ENCODE measurements at regions not wholly inside any gene's neighbourhood (a gene's known extent, or its start where the extent isn't known, plus 50 kb on each side); places are given as distances from the start of the nearest gene placed in this dataset.

GRCh38 chr15:79373113-79373512 lies 59.0 kb upstream of the MINAR1 start:
- Histone ChIP-seq H3K79me2 (ENCODE audit: low read depth) (no peaks in the 10 kb centered on the region), H3K4me2 (no peak overlapping the region), H3K27ac (no peak overlapping the region), H2AFZ (replicated peaks) (no peak overlapping the region), H3K36me3 (no peaks in the 10 kb centered on the region), H3K9ac (no peak overlapping the region), H3K4me3 (no peak overlapping the region), H3K27me3 (no peaks in the 10 kb centered on the region), H3K9me3 (ENCODE audit: low read depth) (peaks cover 4% of the 10 kb centered on the region), H3K4me1 (no peaks in the 10 kb centered on the region), H4K20me1 (ENCODE audit: low read depth) (no peaks in the 10 kb centered on the region), H3F3A (ENCODE audit: low read depth) (no peaks in the 10 kb centered on the region)
- no peak overlapping the region for H3K27ac Mint-ChIP-seq
- TF ChIP-seq, protein P1, sequence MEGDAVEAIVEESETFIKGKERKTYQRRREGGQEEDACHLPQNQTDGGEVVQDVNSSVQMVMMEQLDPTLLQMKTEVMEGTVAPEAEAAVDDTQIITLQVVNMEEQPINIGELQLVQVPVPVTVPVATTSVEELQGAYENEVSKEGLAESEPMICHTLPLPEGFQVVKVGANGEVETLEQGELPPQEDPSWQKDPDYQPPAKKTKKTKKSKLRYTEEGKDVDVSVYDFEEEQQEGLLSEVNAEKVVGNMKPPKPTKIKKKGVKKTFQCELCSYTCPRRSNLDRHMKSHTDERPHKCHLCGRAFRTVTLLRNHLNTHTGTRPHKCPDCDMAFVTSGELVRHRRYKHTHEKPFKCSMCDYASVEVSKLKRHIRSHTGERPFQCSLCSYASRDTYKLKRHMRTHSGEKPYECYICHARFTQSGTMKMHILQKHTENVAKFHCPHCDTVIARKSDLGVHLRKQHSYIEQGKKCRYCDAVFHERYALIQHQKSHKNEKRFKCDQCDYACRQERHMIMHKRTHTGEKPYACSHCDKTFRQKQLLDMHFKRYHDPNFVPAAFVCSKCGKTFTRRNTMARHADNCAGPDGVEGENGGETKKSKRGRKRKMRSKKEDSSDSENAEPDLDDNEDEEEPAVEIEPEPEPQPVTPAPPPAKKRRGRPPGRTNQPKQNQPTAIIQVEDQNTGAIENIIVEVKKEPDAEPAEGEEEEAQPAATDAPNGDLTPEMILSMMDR (IDR thresholded peaks at IDR 0.05) = no peak
- TF ChIP-seq EZH2 (IDR thresholded peaks at IDR 0.05) = no peak
- TF ChIP-seq EZH2phosphoT487 (IDR thresholded peaks at IDR 0.05) = no peak
- no peak for DNase-seq (ENCODE audit: low spot score)
- no peaks in the 10 kb centered on the region for H3K36me3 Mint-ChIP-seq
- no peaks in the 10 kb centered on the region for H3K4me1 Mint-ChIP-seq
- H3K4me3 Mint-ChIP-seq = no peak overlapping the region
- H3K9me3 Mint-ChIP-seq = peaks cover 3% of the 10 kb centered on the region
- peaks cover 8% of the 10 kb centered on the region for H3K27me3 Mint-ChIP-seq (ENCODE audit: insufficient read depth, low read depth)

DNA sequence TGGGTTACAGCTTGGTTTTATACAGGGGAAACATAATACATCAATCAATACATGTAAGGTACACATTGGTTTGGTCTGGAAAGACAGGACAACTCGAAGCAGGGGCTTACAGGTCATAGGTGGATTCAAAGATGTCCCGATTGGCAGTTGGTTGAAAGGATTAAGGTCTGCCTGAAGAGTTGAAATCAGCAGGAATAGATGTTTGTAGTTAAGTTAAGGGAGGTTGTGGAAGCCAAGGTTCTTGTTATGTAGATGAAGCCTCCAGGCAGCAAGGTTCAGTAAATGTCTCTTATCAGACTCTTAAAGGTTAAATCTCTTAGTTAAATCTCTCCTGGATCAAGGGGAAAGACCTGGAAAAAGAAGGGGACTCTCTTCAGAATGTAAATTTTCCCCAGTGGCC lies 58.4 kb upstream of the MINAR1 start:
- H3K27me3 ChIP-seq = no peaks in the 10 kb centered on the region
- H3K4me2 ChIP-seq = no peak overlapping the region
- H3K4me1 ChIP-seq = no peaks in the 10 kb centered on the region
- Mint-ChIP-seq H3K4me1 (no peaks in the 10 kb centered on the region), H3K9me3 (peaks cover 3% of the 10 kb centered on the region), H3K27me3 (ENCODE audit: insufficient read depth, low read depth) (peaks cover 8% of the 10 kb centered on the region), H3K4me3 (no peak overlapping the region), H3K36me3 (no peaks in the 10 kb centered on the region), H3K27ac (no peak overlapping the region)
- H3K4me3 ChIP-seq = no peak overlapping the region
- no peaks in the 10 kb centered on the region for H3K36me3 ChIP-seq
- TF ChIP-seq EZH2phosphoT487 (IDR thresholded peaks at IDR 0.05) (no peak), EZH2 (IDR thresholded peaks at IDR 0.05) (no peak)
- TF ChIP-seq, protein P1 (IDR thresholded peaks at IDR 0.05) = no peak
- H3F3A ChIP-seq (ENCODE audit: low read depth) = no peaks in the 10 kb centered on the region
- peaks cover 4% of the 10 kb centered on the region for H3K9me3 ChIP-seq (ENCODE audit: low read depth)
- DNase-seq (ENCODE audit: low spot score) = no peak
- no peak overlapping the region for H2AFZ ChIP-seq (replicated peaks)
- H3K79me2 ChIP-seq (ENCODE audit: low read depth) = no peaks in the 10 kb centered on the region
- H3K9ac ChIP-seq = no peak overlapping the region
- H3K27ac ChIP-seq = no peak overlapping the region
- H4K20me1 ChIP-seq (ENCODE audit: low read depth) = no peaks in the 10 kb centered on the region

- Mint-ChIP-seq H3K9me3 (peaks cover 3% of the 10 kb centered on the region), H3K27ac (no peak overlapping the region), H3K4me1 (no peaks in the 10 kb centered on the region), H3K4me3 (no peak overlapping the region), H3K36me3 (no peaks in the 10 kb centered on the region), H3K27me3 (ENCODE audit: insufficient read depth, low read depth) (peaks cover 8% of the 10 kb centered on the region)
- Histone ChIP-seq H3K9me3 (ENCODE audit: low read depth) (peaks cover 4% of the 10 kb centered on the region), H3K27me3 (no peaks in the 10 kb centered on the region), H3K4me1 (no peaks in the 10 kb centered on the region), H4K20me1 (ENCODE audit: low read depth) (no peaks in the 10 kb centered on the region), H2AFZ (replicated peaks) (no peak overlapping the region), H3K4me3 (no peak overlapping the region), H3K36me3 (no peaks in the 10 kb centered on the region), H3K4me2 (no peak overlapping the region), H3K79me2 (ENCODE audit: low read depth) (no peaks in the 10 kb centered on the region), H3K9ac (no peak overlapping the region), H3F3A (ENCODE audit: low read depth) (no peaks in the 10 kb centered on the region), H3K27ac (no peak overlapping the region)
- no peak for DNase-seq (ENCODE audit: low spot score)
- TF ChIP-seq EZH2phosphoT487 (IDR thresholded peaks at IDR 0.05) (no peak), EZH2 (IDR thresholded peaks at IDR 0.05) (no peak)
- TF ChIP-seq, protein P1 (IDR thresholded peaks at IDR 0.05) = no peak
These were observed 55.8 kb upstream of the MINAR1 start for GRCh38 chr15:79376383-79376782.
